Kidney (tissue), 13 donors: ENCODE measurements at regions not wholly inside any gene's neighbourhood (a gene's known extent, or its start where the extent isn't known, plus 50 kb on each side); places are given as distances from the start of the nearest gene placed in this dataset.

Experiments used
- DNase-seq, 5 donors: peaks; one replicate each; pipeline ENCODE4 v3.0.0-alpha.2; 2013 to 2020
- FAIRE-seq: peaks from 2 replicates; lab custom pipeline; 2012; peaks lifted over from hg19 to GRCh38; lab: Jason Lieb, UNC
- H3K27ac ChIP-seq, 2 donors: one replicate each; pipeline ENCODE4 v1.7.0; 2013; ENCODE audit warnings: low read depth in 2 of 2, low read length in 2 of 2, inconsistent platforms in 1 of 2
- H3K27me3 ChIP-seq: one replicate; pipeline ENCODE4 v1.7.1; 2013; ENCODE audit warnings: low read length, inconsistent platforms; ENCODE audit not compliant: control insufficient read depth, insufficient read depth
- H3K36me3 ChIP-seq, 3 donors: one replicate each; pipeline versions ENCODE4 v1.7.0 to v1.7.1; 2013; ENCODE audit warnings: low read length in 3 of 3, control low read depth in 1 of 3, inconsistent platforms in 1 of 3; ENCODE audit not compliant: insufficient read depth in 3 of 3, control insufficient read depth in 2 of 3
- H3K4me1 ChIP-seq, 3 donors: one replicate each; pipeline versions ENCODE4 v1.7.0 to v1.7.1; 2013; ENCODE audit warnings: low read length in 3 of 3, inconsistent platforms in 1 of 3, low read depth in 1 of 3; ENCODE audit not compliant: control insufficient read depth in 2 of 3, insufficient read depth in 2 of 3
- H3K4me3 ChIP-seq, 3 donors: one replicate each; pipeline versions ENCODE4 v1.7.0 to v1.8.1; 2013; ENCODE audit warnings: low read length in 3 of 3, control low read depth in 1 of 3, inconsistent platforms in 1 of 3
- H3K9ac ChIP-seq, 3 donors: one replicate each; pipeline versions ENCODE4 v1.7.0 to v1.7.1; 2013; ENCODE audit warnings: low read length in 3 of 3, control low read depth in 1 of 3, inconsistent platforms in 1 of 3
- H3K9me3 ChIP-seq, 3 donors: one replicate each; pipeline versions ENCODE4 v1.7.0 to v1.7.1; 2013; ENCODE audit warnings: low read length in 3 of 3, control low read depth in 1 of 3, inconsistent platforms in 1 of 3; ENCODE audit not compliant: control insufficient read depth in 2 of 3, insufficient read depth in 1 of 3
- intact Hi-C: fragments of 100-400 bp; cut with DNase I; formaldehyde crosslinking; loops from one replicate; pipeline ENCODE4 v1.11.1; 2022
- TF ChIP-seq, protein P1 (sequence below): IDR thresholded peaks from 3 replicates; pipeline ENCODE4 v1.5.1; 2012; ENCODE audit warnings: mild to moderate bottlenecking, moderate library complexity, borderline replicate concordance; ENCODE audit not compliant: insufficient read depth; ENCODE audit errors: extremely low read depth
- donor health status: control.
- donor health status: control.
- donor health status: control.
- donor health status: control.
- donor health status: control.
- donor health status: DM: yes; HTN: yes; CAD: no.
- donor health status: Normal renal cell carcinoma (clear cell type).

DNA sequence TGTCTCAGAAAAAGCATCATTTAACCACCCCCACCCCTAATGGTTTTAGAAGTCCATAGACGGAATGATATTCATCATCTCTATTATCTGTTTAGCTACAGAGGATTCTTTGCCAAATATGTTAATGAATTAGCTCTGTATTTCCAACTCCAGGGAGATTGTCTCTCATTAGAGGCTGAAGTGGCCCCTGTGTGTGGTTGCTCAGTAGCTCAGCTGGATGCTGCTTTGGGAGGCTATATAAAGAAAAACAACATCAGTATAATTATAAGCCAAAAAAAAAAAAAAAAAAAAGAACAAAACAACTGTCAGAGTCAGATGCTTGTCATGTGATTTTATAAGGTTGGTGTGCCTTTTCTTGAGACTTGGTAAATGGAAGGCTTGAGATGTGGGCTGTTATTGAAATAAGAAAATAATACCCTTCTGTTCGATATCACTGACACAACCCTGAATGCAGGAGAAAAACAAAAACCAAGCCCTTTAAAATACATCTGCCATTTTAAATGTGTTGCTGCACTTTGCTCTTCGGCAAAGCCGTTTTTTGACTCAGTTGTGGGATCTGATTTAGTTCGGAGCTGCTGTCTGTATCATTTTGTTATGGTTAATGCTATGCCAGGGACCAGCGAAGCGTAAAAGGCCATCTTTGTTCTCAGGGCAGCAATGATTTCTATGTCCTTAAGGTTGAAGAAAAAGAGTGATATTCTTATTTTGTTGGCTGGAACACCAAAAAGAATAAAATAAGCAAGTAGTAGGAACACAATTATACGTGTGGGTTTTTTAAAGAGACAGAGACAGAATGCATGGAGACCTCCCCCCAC lies 422.6 kb downstream of the QKI start:
- Histone ChIP-seq H3K9me3 (peaks cover 0 to 7% (median 0%) of the 10 kb centered on the region in 3 donors), H3K4me3 (peak overlapping the region in 2 of 3 donors; percentile 4 to 49), H3K4me1 (peaks cover 0 to 5% (median 0%) of the 10 kb centered on the region in 3 donors), H3K27ac (no peak overlapping the region), H3K27me3 (no peaks in the 10 kb centered on the region), H3K36me3 (no peaks in the 10 kb centered on the region), H3K9ac (no peak overlapping the region)
- FAIRE-seq: no peak
- intact Hi-C loops: no loop called here
- no peak for DNase-seq
- TF ChIP-seq, protein P1, sequence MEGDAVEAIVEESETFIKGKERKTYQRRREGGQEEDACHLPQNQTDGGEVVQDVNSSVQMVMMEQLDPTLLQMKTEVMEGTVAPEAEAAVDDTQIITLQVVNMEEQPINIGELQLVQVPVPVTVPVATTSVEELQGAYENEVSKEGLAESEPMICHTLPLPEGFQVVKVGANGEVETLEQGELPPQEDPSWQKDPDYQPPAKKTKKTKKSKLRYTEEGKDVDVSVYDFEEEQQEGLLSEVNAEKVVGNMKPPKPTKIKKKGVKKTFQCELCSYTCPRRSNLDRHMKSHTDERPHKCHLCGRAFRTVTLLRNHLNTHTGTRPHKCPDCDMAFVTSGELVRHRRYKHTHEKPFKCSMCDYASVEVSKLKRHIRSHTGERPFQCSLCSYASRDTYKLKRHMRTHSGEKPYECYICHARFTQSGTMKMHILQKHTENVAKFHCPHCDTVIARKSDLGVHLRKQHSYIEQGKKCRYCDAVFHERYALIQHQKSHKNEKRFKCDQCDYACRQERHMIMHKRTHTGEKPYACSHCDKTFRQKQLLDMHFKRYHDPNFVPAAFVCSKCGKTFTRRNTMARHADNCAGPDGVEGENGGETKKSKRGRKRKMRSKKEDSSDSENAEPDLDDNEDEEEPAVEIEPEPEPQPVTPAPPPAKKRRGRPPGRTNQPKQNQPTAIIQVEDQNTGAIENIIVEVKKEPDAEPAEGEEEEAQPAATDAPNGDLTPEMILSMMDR: no peak

DNA sequence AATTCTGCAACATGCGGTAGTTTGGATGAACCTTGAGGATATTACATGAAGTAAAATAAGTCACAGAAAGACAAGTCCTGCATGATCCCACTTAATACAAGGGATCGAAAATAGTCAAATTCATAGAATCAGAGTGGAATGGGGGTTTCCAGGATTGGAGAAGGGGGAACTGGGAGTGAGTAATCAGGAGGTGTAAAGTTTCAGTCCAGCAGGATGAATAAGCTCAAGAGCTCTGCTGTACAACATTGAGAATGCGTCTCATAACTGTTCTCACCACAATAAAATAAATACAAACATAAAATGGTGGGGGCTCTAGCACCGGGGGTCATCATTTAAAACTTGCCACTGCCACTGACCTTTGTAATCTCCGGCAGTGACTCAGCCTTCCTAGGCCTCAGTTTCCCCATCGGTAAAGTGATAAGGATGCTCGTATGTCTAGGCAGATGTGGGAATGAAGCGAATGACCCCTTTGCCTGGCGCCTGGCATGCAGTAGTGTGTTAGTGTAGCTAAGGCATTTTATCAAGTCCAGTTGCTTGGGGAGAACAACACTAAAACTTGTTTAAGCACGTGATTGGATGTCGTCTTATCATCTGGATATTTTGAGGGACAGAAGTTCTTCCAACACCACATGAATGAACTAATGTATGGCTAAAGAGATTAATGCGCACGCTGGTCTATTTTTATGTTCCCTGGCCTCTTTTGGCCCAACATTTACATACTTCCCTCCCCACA lies 421.1 kb downstream of the QKI start:
- DNase-seq: no peak
- intact Hi-C loops: no loop called here
- Histone ChIP-seq H3K27me3 (no peaks in the 10 kb centered on the region), H3K27ac (no peak overlapping the region), H3K9ac (no peak overlapping the region), H3K9me3 (no peaks in the 10 kb centered on the region), H3K4me3 (no peak overlapping the region), H3K4me1 (peaks cover 0 to 5% (median 0%) of the 10 kb centered on the region in 3 donors), H3K36me3 (no peaks in the 10 kb centered on the region)
- no peak for FAIRE-seq
- TF ChIP-seq, protein P1: no peak

DNA sequence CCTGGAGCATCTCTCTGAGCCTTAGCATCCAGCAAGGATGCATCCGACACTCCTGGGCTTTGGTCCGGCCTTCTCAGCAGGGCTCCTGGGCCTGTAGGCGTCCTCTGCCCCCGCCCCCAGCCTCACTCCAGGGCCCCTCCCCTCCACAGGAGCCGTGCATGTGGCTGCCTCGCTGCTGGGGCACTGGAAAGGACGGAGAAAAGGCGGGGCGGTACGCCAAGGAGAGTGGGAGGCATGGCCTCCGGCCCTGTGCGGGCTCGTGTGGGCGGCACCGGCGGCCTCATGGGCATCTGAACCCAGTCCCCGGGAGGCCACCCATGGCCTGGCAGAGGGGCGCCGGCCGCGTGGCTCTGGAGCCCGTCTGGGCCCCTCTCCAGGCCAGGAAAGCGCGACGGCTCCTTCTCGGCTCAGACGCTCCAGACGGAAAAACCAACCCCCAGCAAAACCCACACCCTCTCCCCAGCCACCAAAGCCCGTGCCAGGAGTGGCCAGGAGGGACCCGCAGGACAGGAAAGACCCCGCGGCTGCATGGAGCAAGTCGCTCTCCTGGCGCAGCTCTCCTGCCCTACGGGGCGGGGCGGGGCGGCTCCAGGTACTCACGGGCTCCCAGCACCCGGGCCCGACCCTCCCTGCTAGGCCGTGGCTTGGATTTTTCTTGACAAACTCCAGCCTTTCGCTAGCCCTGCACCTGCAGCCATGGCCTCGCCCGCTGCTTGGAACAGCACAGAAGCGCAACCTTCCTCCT lies 419.9 kb downstream of the QKI start:
- intact Hi-C loops: no loop called here
- Histone ChIP-seq H3K9me3 (no peaks in the 10 kb centered on the region), H3K4me1 (peaks cover 0 to 5% (median 0%) of the 10 kb centered on the region in 3 donors), H3K36me3 (no peaks in the 10 kb centered on the region), H3K27me3 (no peaks in the 10 kb centered on the region), H3K9ac (no peak overlapping the region), H3K4me3 (no peak overlapping the region), H3K27ac (no peak overlapping the region)
- DNase-seq (peak in 1 of 5 donors; percentile 73), FAIRE-seq (no peak)
- TF ChIP-seq, protein P1: no peak
